ENCODE measurements at regions not wholly inside any gene's neighbourhood (a gene's known extent, or its start where the extent isn't known, plus 50 kb on each side); places are given as distances from the start of the nearest gene placed in this dataset.

DNA sequence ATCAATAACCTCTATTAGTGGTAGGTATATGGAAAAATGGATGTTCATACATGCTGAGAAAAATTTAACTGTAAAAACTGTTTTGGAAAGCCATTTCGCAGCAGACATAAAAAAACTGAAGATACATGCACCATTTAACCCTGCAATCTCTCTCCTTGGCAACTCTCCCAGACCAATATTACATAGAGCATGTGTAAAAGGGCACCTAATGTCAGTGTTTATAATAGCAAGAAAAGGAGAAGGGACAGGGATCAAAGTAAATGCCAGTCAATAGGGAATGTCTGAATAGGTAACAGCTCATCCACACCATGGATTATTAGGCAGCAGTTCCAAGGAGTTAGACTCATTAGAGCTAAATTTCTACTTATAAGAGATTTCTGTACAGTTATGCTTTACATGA is 77.2 kb downstream of the BTG1 start:
- TF ChIP-seq CTCF (IDR thresholded peaks at IDR 0.05), result no peak
- no peak for TF ChIP-seq POLR2A (IDR thresholded peaks at IDR 0.05)

Data from uterus (tissue), 2 donors.